ENCODE measurements at regions not wholly inside any gene's neighbourhood (a gene's known extent, or its start where the extent isn't known, plus 50 kb on each side); places are given as distances from the start of the nearest gene placed in this dataset.

DNA sequence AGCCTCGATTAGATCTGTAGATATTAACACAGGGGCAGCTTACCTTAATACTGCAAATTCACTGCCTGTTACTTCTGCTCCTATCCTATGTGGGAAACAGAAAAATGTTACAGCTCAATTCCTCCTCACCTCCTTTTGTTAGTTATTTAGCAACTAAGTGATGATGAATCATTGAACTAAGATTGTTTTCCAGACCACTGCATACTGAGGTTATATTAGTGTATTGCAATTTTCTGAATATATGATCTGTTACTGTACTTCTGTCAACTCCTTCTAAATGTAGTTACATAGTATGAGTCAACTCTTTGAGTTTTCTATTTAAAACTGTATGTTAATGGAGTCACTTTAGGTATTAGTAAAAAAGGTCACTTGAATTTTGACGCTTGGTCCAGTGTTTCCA lies 331.5 kb upstream of the SLCO3A1 start:
- DNase-seq (ENCODE audit: low spot score): no peak

DNA sequence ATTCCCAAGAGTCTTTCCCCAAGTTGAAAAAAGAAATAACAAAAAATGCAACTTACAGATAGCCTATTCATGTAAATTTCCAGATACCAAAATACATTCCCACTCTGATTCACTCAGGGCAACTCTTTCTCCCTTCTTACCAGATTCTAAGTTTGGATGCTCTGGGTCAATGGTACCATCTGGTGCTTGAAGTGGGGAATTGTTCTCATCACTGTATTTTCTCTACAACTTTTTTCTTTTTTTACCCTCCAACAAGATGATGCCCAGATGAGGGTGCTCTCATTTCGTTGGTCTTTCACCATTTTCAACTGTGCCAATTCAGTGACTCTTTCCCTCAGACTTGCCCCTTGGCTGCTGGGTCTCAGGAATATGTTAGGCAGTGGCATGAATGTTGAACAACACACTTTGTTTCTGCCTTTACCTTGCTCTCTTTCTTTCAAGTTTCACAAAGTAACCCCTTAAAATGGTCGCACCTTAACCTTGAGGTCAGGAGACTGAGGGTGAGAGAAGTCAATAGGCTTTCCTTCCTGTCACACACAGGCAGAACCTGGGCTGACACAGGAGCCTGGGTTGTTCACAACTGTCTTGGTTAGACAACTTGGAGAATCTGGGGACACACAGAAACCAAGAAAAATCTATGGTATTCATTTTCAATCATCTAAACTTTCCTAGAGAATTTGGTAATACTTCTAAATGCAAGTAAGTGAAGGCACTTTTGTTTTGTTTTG lies 330.7 kb upstream of the SLCO3A1 start:
- no peak for DNase-seq (ENCODE audit: low spot score)

DNA sequence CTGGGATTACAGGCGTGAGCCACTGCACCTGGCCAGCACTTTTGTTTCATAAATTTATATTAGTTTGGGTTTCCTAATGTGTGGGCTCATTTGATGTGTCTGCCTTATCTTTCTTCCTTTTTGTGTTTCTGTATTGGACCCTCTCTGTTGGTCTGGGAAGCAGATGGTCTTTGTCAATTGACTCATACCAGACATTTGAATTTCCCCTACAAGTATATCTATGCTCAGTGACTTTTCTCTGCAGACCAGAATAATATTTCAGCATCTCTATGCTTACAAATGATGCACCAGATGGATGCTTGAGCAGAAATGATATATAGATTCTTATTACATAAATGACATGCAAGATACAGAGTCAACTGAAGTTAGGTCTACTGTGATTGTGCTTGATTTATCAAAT lies 329.9 kb upstream of the SLCO3A1 start:
- no peak for DNase-seq (ENCODE audit: low spot score)

DNA sequence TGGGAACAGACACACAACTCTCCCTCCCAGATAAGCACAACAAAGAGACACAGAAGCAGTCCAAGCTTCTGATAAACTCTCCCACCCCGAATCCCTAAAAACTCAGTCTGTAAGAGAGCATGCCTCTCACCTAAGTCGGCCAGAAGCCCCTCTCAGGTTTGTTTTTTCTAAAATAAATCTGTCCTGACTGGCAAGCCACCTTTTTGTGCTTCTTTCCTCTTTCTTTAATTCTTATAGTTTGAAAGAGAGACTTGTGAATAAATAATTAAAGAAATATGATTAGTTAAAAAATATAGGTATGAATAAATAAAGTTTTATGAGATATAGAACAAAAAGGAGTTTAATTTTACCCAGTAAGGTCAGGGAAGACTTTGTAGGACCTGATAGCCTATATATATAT lies 329.0 kb upstream of the SLCO3A1 start:
- DNase-seq (ENCODE audit: low spot score): no peak

DNA sequence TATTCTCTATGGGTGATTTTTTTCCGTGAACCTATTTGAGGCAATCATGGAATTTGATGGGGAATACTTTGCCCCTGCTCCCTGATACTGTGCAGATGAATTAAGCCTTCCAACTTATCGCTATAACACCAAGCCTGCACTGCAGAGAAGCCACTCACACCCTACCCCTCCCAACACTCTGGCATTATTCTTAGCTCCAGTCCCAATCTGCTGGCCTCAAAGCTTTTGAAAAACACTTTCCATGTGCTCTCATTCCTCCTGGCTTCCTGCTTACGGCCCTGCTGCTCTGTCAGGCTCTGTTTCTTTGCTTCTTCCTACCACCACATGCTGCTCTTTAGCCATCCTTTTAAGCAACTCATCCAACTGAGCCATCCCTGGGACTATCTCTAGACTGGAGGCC lies 327.8 kb upstream of the SLCO3A1 start:
- no peak for DNase-seq (ENCODE audit: low spot score)

DNA sequence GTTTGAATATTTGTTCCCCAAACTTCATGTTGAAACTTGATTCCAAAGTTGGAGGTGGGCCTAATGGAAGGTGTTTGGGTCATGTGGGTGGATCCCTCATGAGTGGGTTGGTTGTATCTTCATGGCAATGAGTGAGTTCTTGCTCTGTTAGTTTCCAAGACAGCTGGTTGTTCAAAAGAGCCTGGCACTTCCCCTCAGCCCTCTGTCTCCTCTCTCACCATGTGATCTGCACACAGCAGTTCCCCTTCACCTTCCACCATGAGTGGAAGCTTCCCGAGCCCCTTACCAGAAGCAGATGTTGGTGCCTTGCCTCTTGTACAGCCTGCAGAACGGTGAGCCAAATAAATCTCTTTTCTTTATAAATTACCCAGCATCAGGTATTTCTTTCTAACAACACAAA lies 327.1 kb upstream of the SLCO3A1 start:
- no peak for DNase-seq (ENCODE audit: low spot score)

DNA sequence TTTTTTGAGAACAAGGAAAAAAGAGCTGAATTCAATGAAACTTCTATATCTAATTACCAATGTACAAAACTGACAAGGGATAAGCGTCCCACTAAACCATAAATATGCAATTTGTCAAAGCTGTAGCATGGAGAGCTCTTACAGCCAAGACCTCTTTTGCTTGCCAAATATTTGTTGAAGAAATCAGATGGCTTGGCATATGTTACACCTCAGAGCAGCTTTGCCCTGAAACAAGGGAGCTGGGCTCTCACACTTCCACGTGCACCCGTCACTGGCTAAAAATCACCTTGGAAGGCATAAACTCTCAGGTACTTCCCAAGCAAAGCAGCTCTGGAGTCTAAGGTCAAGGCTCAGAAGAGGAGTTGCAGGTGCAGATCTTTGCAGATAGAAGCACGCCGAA lies 324.7 kb upstream of the SLCO3A1 start:
- no peak for DNase-seq (ENCODE audit: low spot score)

DNA sequence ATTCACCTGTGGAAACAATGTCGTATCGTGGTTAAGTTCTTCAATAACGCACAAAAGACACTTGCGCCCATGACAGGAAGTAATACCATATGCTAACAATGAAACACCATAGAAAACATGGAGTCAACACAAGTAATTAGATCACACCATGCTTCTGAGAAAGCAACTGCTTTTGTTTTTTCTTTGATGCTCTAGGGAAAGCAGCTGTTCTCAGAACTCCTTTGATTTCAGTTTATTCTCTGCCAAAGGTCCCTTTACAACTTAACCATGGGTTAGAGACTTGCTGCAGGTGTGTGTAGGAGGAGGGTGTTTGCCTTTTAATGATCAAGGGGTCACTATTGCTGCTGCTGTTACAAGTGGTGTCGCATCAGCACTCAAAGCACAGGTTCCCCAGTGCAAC lies 324.0 kb upstream of the SLCO3A1 start:
- no peak for DNase-seq (ENCODE audit: low spot score)

DNA sequence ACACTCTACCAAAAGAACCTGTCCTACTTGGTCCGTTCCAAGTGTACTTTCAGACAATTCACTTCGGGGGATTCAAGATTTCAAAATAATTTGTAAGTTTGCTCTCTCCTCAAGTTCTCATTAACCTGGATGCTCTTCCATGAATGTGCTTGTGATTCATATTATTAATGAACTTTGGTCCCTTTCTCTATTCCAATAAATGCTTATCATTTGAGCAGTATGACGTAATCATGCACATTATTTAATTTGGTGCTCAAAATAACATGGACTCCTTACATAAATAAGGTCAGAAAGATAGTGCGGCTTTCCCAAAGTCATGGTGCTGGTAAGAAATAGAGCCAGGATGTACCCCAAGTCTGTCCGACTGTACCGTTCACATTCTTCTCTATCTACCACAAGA lies 323.2 kb upstream of the SLCO3A1 start:
- DNase-seq (ENCODE audit: low spot score): no peak

DNA sequence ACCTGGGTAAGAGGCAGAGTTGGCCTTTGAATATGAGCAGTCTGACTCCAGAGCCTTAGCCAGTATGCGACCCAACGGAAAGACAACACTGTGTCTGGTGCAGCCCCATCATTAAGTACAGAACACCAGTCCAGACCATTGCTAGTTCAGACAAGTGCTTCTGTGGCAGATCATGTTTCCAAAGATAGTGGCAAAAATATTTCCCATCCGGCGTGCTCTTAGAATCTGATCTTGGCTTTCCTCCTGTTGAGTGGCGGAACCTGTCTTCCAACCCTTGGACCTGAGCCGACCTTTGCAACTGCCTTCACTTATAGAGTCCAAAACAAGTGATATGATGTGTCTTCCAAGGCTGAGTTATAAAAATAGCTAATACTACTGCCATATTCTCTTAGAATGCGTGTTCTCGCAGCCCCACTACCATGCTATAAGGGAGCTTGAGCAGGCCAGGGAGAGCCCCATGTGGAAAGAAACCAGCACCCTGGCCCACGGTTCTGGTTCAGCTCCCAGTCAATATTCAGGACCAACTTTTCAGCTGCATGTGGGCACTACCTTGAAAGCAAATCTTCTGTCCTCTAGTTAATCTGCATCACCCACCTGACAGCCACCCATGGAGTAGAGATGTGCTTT lies 322.4 kb upstream of the SLCO3A1 start:
- DNase-seq (ENCODE audit: low spot score): no peak

DNA sequence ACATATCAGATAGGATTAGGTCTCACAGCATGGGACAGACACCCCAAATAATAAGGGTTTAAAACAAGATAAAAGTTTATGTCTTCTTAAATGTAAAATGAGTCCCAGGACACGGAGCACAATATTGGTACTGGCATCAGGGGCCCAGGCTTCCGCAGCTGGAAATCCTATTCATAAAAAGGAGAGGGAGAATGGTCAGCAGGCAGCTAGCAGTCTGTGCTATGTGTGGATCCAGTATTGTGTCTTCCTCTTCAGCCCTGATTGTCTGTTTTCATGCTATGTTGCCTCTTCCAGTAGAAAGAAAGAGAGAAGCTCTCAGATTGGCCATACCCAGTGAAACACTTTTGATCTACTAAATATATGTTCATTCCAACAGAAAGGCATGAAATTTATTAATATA lies 319.3 kb upstream of the SLCO3A1 start:
- no peak for DNase-seq (ENCODE audit: low spot score)

DNA sequence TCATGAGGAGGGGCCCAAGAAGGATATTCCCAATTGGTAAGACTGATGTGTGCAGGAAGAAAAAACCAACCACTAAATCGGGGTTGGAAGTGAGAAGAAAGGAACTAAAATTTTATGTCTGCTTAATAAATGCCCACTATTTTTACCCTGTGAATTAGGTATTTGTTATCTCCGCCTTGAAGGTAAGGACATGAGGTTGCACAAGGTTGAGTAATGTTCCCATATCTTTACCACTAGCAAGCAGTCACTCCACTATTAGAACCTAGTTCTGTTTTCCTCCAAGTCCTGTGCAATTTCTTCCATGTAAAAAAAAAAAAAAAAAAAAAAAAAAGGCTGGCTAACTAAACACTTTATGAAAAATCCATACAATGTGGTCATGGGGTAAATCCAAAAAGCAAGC lies 318.5 kb upstream of the SLCO3A1 start:
- DNase-seq (ENCODE audit: low spot score): no peak

DNA sequence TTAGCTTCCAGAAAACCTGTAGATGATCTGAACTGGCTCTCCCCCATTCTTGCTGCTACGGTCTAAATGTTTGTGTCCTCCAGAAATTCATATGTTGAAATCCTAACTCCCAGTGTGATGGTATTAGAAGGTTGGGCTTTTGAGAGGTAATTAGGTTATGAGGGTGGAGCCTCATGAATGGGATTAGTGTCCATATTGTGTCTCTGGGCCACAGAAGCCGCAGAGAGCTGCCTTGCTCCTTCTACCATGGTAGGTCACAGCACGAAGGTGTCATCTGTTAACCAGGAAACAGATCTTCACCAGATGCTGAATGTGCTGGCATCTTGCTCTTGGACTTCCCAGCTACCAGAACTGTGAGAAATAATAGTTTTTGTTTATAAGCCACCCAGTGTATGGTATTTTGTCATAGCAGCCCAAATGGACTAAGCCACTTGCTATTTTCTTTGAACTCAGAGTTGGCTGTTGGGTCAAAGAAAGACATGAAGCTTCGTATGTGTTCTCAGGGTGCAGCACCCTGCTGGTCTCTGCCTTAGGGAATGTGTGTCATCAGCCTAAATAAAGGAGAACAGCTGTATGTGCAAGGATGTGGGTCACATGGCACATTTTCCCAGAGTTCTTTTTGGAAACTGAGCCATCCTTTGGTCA lies 317.5 kb upstream of the SLCO3A1 start:
- no peak for DNase-seq (ENCODE audit: low spot score)

DNA sequence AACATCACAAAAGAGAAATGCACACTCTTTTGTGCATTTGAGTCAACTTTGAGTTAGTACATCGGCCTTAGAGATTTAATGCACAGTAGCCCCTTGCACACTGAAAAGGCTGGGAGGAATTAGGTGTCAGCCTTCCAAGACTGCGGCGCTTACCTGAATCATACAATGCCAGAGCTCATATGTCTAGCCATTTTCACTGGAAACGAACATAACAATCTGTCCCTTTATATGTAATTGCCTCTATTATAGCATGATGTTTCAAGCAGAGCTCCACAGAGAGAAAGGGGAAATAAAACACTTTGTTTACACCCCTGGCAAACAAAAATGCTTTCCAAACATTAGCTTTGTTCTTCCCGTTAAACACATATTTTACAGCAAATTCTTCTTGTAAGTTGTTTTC lies 315.7 kb upstream of the SLCO3A1 start:
- no peak for DNase-seq (ENCODE audit: low spot score)

DNA sequence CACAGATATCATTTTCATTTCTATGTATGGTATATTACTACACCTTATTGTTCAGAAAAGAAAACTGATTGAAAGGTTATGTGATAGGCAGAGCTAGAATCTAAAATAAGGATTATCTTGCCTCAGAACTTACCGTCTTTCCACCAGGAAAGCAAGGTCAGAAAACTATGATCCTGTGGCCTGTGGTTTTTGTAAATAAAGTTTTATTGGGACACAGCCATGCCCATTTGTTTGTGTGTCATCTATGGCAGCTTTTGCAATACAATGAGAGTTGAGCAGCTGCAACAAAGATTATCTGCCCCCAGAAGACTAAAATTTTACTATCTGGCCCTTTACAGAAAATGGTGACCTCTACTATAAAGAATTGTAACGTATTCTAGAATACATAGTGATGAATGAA lies 314.7 kb upstream of the SLCO3A1 start:
- no peak for DNase-seq (ENCODE audit: low spot score)

DNA sequence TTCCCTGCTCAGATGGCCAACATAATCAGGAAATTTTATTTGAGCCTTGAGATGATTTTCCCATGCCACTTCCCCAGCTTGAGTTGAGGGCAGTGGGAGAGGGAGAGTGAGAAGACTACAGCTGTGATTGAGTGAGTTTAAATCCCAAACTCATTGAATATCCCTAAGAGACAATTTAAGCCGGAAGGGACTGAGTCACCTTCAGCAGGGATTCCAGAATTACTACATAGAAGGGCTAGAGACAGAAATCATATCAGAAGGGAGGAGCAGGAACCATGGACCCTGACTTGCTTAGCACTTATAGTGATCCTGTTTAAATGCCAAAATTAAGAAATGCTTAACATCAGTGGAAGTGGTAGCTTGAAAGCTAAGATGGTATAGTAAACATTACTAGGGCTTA lies 312.2 kb upstream of the SLCO3A1 start:
- no peak for DNase-seq (ENCODE audit: low spot score)

DNA sequence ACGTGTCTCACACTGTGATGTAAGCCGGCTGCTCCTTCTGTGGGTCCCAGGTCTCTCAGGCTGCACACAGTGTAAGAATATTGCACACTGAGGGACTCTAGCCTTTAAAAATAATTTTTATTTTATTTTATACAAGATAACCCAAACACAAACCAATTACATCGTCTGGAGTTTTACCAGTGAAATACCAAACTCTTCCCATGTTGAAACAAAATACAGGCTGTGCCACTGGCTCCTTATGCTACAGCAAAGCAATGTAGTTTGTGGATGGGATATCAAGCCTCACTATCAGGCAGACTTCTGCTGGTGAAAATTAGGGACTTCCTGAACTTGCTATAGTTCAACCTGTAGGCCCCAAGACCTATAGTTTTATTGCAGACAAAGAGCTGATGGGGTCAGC lies 311.3 kb upstream of the SLCO3A1 start:
- DNase-seq (ENCODE audit: low spot score): no peak

DNA sequence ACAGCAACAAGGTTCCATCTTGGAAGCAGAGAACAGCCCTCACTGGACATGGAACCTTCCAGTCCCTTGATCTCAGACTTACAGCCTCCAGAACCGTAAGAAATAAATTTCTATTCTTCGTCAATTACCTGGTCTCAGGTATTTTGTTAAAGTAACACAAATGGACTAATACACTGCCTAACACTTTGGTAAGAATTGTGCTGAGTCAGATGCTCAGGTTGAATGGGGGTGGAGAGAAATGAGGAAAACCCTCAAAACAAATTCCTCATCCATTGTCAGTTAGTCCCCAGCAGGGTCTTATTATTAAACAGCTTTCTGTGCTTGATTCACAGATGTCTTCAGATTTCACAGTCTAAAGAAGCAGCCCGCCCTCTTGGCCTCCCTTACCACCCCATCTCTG lies 306.2 kb upstream of the SLCO3A1 start:
- DNase-seq (ENCODE audit: low spot score): no peak

DNA sequence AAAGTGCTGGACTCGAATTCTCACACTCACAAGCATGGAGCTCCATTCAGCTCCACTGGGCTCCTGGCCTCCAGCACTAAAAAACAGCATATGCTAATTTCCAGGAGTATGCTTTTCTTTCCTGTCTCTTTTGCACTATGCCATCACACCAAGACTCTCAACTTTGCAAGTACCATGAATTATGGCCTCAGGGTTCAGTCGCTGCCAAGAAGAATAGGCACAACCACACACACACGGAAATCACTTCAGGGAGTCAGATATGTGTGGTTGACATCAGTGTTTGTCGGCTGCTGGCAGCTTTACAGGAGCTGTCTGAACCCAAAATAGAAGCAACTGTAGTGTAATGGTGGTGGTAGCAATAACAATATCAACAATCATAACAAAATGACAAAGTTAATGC lies 305.0 kb upstream of the SLCO3A1 start:
- DNase-seq (ENCODE audit: low spot score): no peak

DNA sequence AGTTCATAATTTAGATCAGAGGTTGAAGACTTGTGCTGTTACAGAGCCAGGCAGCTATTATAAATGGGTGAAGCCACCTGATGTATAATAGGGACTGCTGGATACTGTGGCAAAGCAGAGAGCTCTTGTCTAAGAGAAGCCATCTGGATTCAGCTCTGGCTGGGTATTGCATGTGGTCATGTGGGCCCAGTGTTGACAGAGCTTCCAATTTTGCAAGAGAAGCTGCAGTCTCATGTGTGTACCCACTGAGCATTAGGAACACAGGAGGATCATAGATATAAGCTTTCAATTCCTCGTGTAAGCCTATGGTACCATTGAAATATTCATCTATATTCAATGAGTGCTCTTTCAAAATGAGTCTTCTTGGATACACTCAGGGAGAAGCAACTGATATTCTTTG lies 303.9 kb upstream of the SLCO3A1 start:
- no peak for DNase-seq (ENCODE audit: low spot score)

DNA sequence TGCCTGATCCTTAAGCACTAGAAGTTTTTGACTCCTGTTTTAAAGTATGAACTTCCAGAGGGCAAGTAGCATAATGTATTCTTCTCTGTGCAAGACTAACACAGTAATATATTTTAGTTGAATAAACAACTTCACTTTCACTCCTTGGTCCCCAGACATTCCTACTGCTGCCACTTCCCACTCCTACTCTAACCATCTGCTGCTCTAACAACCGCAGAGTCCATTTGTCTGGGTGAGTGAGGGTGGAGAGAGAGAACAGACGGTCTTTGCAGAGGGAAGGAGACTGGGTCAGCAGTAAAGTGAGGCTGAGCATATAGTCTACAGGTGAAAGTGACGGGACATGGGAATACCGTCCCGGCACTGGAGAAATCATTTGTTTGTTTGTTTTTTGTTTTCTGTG lies 301.0 kb upstream of the SLCO3A1 start:
- DNase-seq (ENCODE audit: low spot score): no peak

DNA sequence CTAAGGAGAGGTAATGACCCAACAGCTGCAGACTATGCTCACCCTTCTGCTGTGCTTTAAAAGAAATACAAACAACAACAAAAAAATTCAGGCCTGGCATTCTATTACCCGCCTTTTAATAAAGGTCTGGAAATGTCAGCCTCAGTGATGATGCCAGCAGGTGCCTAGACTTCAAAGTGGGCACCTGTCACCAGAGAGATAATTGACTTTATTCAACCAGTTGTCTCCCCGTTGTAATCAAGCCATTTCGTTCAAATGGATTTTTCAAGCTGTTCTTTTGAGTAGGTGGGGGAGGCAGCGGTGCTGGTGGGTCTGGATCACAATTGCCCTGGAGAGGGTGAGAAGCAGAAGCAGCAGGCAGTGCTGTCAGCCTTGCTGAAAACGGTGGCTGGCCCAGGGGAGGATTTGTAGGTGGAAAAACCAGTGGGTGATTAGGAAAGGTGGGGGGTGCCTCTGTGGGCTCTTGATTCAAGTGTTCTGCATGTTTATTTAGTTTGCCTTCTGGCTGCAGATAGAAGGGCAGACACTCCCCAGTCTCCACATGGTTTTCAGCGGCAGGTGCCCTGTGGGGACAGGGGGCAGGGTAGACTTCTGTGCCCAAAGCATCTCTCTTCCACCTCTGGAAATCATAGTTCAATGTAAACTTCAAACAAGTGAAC lies 300.2 kb upstream of the SLCO3A1 start:
- DNase-seq (ENCODE audit: low spot score): no peak

DNA sequence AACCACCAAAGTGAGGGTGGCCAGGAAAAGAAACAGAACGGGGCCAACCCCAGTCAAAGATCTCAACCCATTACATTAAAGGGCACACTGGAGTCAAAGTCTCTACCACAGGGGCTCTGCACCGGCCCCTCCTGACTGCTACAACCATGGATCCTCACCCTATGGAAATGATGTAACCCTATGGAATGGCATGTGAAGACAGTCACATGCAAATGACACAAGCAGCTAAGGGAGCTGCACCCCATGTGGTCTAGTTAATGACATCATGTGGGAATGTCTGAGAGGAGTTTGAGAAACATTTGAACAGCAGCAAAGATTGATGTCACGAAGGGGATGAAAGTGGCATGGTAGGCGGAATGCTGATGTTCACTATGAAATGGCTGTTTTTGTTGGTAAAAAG lies 298.2 kb upstream of the SLCO3A1 start:
- DNase-seq (ENCODE audit: low spot score): no peak

All from germinal center (tissue), 1 donor.